GM21528 (cell line): ENCODE measurements at regions not wholly inside any gene's neighbourhood (a gene's known extent, or its start where the extent isn't known, plus 50 kb on each side); places are given as distances from the start of the nearest gene placed in this dataset.
"Not testable (repeated sequence)": the region's sequence is repeated elsewhere in the genome, so short reads cannot be mapped to it uniquely, and the experiment has no call there.

ENCODE experiments used
- ATAC-seq: cut with Tn5 transposase; IDR thresholded peaks from one replicate; pipeline ENCODE4 v1.9.1; 2021; ENCODE audit warnings: mild to moderate bottlenecking, moderate library complexity; ENCODE audit not compliant: unreplicated experiment, low FRiP score

DNA sequence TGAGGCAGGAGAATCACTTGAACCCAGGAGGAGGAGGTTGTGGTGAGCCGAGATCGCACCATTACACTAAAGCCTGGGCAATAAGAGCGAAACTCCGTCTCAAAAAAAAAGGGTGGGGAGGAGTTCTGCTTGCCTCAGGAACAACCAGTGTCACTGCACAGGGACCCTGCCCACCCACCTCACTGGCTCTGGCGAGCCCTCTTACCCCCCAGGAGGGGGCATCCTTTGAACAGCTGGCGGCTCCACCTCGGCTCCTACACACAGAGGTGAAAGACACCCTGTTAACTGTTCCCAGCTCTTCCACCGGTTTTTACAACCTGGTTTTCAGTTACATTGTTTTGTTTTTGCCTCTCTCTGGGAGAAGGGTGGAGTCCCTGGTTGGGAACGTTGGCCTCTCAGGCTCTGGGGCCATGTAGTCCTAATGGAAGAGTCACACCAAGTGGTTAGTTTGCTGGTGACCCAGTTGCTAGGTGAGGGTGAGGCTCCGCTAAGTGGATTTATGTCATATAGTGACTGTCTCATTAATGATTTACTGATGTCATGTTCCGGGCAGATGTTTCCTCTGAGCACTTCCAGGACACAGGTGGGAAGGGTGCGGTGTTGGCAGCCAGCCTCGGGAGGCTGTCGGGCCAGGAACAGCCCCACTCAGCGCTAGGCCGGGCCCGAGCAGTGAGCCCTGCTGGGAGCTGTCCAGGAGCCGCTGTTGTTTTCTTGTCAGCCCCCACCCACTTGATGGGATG is 120.6 kb upstream of the TPTE start:
- ATAC-seq: not testable (repeated sequence)

DNA sequence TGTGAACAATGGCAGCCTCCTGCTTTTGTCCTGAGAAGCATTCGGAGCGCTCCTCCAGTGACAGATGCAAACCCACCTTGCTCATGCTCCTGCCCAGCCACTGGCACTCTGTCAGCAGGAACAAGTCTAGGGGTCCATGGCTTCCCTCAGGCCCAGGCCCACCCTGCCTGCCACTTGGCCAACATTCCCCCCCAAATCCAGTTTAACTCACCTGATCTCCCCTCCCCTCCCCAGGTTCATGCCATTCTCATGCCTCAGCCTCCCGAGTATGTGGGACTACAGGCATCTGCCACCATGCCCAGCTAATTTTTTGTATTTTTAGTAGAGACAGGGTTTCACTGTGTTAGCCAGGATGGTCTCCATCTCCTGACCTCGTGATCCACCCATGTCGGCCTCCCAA is 118.9 kb upstream of the TPTE start:
- ATAC-seq: not testable (repeated sequence)

- ATAC-seq: not testable (repeated sequence)
These were observed 116.1 kb upstream of the TPTE start for GRCh38 chr21:10405331-10405730.

GRCh38 chr21:10409786-10410185 is 111.6 kb upstream of the TPTE start:
- ATAC-seq: not testable (repeated sequence)

- not testable (repeated sequence) for ATAC-seq
These were observed 110.9 kb upstream of the TPTE start for GRCh38 chr21:10410354-10410929.

DNA sequence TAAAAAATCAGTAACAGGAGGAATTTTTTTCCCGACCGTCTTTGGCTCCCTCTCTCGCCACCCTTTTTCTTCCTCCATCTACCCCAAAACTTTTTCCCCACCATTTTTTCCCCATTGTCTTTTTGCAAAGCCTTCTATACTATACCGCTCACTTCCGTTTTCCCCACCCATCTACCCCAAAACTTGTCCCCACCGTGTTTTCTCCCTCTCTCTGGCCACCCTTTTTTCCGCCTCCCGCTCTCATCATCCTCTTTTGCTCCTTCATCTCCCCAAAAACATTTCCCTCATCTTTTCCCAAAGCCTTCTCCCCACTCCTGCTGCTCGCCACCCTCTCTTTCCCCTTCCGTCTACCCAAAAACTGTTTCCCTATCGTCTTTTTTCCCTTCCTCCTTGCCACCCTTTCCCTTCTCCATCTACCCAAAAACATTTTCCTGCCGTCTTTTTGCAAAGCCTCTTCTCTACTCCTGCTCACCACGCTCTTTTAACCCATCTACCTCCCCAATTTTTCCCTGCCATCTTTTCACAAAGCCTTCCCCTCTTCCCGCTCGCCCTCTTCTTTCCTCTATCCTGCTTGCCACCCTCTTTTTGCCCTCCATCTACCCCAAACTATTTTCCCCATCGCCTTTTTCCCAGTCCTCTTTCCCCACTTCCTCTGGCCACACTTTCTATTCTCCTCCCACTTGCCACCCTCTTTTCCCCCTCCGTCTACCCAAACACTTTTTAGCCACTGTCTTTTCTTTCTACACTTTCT is 109.4 kb upstream of the TPTE start:
- not testable (repeated sequence) for ATAC-seq

DNA sequence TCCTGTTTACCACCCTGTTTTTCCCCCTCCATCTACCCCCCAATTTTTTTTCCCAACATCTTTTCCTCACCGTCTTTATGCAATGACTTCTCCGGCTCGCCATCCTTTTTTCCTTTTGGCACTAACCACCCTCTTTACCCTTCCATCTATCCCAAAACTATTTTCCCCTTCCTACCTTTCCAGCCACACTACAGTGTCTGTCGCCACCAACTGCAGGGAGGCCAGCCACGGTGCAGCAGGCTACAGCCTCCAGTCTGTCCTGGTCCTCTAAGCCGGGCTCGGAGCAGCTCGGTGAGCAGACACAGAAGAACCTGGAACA is 108.5 kb upstream of the TPTE start:
- ATAC-seq: not testable (repeated sequence)

GRCh38 chr21:10413247-10414120 is 107.9 kb upstream of the TPTE start:
- not testable (repeated sequence) for ATAC-seq

GRCh38 chr21:10414121-10414924 is 107.1 kb upstream of the TPTE start:
- not testable (repeated sequence) for ATAC-seq

DNA sequence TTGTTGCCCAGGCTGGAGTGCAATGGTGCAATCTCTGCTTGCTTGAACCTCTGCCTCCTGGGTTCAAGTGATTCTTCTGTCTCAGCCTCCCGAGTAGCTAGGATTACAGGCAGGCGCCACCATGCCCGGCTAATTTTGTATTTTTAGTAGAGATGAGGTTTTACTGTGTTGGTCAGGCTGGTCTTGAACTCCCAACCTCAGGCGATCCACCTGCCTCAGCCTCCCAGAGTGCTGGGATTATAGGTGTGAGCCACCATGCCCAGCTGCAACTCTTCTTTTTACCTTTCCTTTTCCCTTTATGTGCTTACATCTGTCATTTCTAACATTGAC is 106.5 kb upstream of the TPTE start:
- ATAC-seq: not testable (repeated sequence)

GRCh38 chr21:10415456-10415855 is 105.9 kb upstream of the TPTE start:
- not testable (repeated sequence) for ATAC-seq

DNA sequence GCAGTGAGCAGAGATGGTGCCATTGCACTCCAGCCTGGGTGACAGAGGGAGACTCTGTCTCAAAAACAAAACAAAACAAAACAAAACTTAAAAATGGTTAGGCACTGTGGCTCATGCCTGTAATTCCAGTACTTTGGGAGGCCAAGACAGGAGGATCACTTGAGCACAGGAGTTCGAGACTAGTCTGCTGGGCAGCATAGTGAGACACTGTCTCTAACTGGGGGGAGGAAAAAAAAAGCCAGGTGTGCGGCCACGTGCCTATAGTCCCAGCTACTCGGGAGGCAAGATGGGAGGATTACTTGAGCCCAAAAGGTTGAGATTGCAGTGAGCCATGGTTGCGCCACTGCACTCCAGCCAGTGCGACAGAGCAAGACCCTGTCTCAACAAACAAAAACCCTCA is 105.5 kb upstream of the TPTE start:
- ATAC-seq: not testable (repeated sequence)

DNA sequence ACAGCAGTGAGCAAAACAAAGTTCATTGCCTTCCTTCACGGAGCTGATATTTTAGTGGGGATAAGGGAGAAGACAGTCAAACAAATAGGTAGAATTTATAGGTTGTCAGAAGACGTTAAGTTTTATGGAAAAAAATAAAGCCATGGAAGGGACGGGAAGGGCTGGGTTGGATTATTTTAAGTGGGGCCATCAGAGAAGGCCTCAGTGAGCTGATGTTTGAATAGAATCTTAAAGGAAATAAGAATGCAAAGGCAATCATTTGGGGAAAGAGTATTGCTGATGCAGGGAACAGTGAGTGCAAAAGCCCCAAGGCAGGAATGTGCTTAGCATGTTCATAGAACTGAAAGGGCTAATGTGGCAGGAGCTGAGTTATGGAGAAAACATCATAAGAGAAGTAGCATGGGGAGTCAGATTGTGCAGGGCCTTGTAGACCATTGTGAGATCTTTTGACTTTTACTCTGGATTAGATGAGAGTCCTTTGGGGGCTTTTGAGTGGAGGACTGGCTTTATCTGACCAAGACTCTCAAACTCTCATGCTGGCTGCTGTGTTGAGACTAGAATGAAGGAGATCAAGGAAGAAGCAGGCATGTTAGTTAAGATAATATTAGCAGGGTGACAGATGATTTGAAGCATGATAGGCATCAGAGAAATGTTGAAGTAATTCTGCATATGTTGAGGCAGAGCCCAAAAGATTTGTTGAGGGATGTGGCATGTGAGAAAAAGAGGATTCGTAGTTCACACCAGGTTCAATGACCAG is 104.5 kb upstream of the TPTE start:
- ATAC-seq: not testable (repeated sequence)

DNA sequence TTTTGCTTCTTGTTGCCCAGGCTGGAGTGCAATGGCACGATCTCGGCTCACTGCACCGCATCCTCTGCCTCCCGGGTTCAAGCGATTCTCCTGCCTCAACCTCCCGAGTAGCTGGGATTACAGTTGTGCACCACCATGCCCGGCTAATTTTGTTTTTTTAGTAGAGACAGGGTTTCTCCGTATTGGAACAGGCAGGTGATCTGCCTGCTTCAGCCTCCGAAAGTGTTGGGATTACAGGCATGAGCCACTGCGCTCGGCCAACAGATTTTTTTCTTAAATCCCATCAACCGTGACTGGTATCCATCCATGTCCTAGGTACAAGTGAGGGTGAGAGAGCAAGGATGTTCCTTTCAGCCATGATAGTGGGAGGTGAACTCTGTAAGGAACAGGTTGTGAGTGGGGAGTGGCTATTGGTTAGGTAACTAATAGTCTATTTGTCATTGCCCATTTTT is 103.8 kb upstream of the TPTE start:
- ATAC-seq: not testable (repeated sequence)

DNA sequence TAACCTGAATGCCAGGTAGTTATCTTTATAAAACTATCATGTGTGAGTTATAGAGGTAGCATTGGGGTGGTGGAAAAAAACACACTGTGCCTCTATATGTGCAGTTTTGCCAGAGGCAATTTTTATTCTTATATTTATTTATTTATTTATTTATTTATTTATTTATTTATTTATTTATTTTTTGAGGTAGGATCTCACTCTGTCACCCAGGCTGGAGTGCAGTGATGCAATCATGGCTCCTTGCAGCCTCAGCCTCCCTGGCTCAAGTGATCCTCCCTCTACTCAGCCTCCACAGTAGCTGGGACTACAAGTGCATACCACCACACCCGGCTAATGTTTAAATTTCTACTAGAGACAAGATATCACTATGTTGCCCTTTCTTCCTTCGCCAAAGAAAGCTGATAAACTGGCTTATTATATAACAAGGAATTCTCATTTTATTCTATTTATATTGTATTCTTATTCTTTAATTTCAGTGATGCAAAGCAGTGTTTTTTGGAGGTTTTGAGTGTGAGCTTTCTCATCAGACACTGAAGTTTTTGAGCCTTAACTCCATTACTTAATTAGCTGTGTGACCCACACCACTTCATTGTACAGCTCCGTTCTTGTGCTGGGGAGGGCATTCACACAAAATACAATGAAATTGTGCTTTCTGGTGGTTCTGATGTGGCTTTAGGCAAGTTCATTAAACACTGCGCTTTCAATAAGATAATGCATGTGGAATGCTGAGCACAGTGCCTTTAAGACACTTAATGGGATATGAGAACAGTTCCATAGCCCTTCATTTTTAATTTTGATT is 102.9 kb upstream of the TPTE start:
- ATAC-seq: not testable (repeated sequence)

- ATAC-seq: not testable (repeated sequence)
These were observed 100.2 kb upstream of the TPTE start for GRCh38 chr21:10421199-10421598.

DNA sequence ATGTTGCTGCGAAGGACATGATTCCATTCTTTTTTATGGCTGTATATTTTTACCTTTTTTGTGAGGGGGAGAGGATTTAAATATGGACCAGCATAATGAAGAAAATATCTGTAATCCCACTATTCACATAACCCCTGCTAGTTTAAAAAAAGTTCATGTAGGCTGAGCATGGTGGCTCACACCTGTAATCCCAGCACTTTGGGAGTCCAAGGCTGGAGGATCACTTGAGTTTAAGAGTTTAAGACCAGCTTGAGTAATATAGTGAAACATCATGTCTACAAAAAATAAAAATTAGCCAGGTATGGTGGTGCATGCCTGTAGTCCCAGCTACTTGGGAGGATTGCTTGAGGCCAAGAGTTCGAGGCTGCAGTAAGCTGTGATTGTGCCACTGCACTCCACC is 99.8 kb upstream of the TPTE start:
- ATAC-seq: not testable (repeated sequence)
